ENCODE measurements at regions not wholly inside any gene's neighbourhood (a gene's known extent, or its start where the extent isn't known, plus 50 kb on each side); places are given as distances from the start of the nearest gene placed in this dataset.

DNA sequence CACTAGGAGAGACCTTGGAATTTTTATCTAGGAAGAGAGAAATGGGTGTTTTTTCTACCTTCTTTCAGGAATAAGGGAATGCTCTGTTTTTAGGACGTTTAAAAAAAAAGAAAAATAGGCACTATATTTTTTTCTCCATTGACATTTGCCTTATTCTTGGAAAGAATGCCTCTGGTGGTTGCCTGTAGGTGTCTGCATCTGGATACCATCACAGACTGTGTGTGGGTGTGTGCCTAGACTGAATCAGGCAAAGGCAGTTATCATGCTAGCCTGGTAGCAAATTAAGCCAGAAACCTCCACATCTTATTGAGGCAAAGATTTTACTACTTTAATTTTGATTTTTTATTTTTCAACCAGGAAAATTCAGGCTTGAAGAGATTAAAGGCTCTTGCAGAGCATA, 513.6 kb upstream of the KCNMB2 start:
- no peak overlapping the region for H3K4me3 ChIP-seq
- no peak for DNase-seq
- TF ChIP-seq, protein P1, sequence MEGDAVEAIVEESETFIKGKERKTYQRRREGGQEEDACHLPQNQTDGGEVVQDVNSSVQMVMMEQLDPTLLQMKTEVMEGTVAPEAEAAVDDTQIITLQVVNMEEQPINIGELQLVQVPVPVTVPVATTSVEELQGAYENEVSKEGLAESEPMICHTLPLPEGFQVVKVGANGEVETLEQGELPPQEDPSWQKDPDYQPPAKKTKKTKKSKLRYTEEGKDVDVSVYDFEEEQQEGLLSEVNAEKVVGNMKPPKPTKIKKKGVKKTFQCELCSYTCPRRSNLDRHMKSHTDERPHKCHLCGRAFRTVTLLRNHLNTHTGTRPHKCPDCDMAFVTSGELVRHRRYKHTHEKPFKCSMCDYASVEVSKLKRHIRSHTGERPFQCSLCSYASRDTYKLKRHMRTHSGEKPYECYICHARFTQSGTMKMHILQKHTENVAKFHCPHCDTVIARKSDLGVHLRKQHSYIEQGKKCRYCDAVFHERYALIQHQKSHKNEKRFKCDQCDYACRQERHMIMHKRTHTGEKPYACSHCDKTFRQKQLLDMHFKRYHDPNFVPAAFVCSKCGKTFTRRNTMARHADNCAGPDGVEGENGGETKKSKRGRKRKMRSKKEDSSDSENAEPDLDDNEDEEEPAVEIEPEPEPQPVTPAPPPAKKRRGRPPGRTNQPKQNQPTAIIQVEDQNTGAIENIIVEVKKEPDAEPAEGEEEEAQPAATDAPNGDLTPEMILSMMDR (IDR thresholded peaks at IDR 0.05 in 8 of 11, conservative IDR thresholded peaks at IDR 0.05 in 3 of 11): no peak
- no peak for TF ChIP-seq POLR2AphosphoS5 (IDR thresholded peaks at IDR 0.05)
- no peak for TF ChIP-seq POLR2A (IDR thresholded peaks at IDR 0.05)
- H3K27ac ChIP-seq: no peak overlapping the region
- intact Hi-C loops (cut with DNase I; ENCODE audit: low total_unique reads): no loop called here
- no peaks in the 10 kb centered on the region for H3K27me3 ChIP-seq (replicated peaks in 1 of 7)
- H3K36me3 ChIP-seq: no peaks in the 10 kb centered on the region
- H3K4me1 ChIP-seq: no peaks in the 10 kb centered on the region
- WGBS, 5 donors: 59 to 91% (median 84%) methylated on average over 1 of the region's 1 CpG
- no peaks in the 10 kb centered on the region for H3K9me3 ChIP-seq

DNA sequence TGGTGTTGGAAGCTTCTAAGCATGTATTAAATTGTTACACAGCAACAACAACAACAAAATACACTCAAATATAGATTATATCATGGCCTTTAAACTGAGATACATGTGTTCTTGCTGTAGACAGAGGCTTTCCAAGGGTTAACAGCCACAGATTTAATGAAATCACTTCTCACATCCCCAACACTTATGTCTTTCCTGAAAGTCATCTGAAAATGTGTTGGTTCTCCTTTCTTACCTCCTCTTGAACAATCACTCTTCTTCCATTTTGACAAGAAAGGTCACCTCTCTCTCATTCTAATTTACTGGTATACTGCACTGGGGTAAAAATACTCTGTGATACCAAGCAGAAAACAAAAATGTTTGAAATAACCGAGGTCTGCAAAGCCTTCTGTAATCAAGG, 507.3 kb upstream of the KCNMB2 start:
- WGBS, 5 donors: 67 to 89% (median 83%) methylated on average over 1 of the region's 1 CpG
- H3K4me3 ChIP-seq: no peak overlapping the region
- H3K4me1 ChIP-seq: no peaks in the 10 kb centered on the region
- DNase-seq: no peak
- no peaks in the 10 kb centered on the region for H3K9me3 ChIP-seq
- no peaks in the 10 kb centered on the region for H3K27me3 ChIP-seq (replicated peaks in 1 of 7)
- no peak overlapping the region for H3K27ac ChIP-seq
- H3K36me3 ChIP-seq: no peaks in the 10 kb centered on the region
- intact Hi-C loops (cut with DNase I; ENCODE audit: low total_unique reads): no loop called here
- TF ChIP-seq, protein P1 (IDR thresholded peaks at IDR 0.05 in 8 of 11, conservative IDR thresholded peaks at IDR 0.05 in 3 of 11): no peak
- TF ChIP-seq POLR2AphosphoS5 (IDR thresholded peaks at IDR 0.05): no peak
- no peak for TF ChIP-seq POLR2A (IDR thresholded peaks at IDR 0.05)

DNA sequence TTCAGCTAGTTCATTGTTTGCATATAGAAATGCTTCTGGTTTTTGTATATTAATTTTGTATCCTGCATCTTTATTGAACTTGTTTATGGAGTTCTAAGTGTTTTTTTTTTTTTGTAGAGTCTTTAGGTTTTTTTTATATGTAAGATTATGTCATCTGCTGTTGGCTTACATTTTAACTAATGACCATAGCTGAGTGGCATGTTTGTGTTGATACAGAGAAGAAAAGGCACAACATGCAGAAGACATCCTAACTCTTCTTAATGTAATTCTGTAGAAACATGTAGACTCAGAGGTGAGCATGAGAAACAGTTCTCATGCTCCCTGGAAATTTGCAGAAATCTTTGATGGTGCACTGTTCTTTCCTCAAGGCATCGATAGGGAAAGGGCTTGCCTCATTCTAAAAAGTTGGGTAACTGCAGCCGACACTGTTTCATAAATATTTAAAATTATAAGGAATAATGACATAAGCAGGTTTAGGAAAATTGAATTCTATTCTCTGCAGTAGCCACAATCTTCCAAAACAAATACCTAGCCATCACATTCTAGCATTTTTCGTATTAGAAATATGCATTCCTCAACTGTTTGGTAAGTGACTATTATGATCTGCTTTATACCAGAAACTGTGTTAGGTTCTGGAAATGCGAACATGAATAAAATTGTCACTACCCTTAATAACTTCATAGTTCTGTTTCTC, 499.6 kb upstream of the KCNMB2 start:
- Histone ChIP-seq H3K9me3 (peaks cover 0 to 5% (median 0%) of the 10 kb centered on the region in 8 donors), H3K36me3 (no peaks in the 10 kb centered on the region), H3K4me3 (no peak overlapping the region), H3K27ac (no peak overlapping the region), H3K4me1 (no peaks in the 10 kb centered on the region), H3K27me3 (replicated peaks in 1 of 7) (no peaks in the 10 kb centered on the region)
- 86 to 97% (median 91%) methylated on average over 4 of the region's 4 CpGs for WGBS, 5 donors
- intact Hi-C loops (cut with DNase I; ENCODE audit: low total_unique reads): no loop called here
- DNase-seq: no peak
- TF ChIP-seq POLR2AphosphoS5 (IDR thresholded peaks at IDR 0.05) (no peak), POLR2A (IDR thresholded peaks at IDR 0.05) (no peak)
- TF ChIP-seq, protein P1 (IDR thresholded peaks at IDR 0.05 in 8 of 11, conservative IDR thresholded peaks at IDR 0.05 in 3 of 11): no peak

GRCh38 chr3:178041931-178042330, 494.3 kb upstream of the KCNMB2 start:
- no peak overlapping the region for H3K27ac ChIP-seq
- no peak overlapping the region for H3K4me3 ChIP-seq
- intact Hi-C loops (cut with DNase I; ENCODE audit: low total_unique reads): no loop called here
- DNase-seq: no peak
- TF ChIP-seq POLR2A (IDR thresholded peaks at IDR 0.05) (no peak), POLR2AphosphoS5 (IDR thresholded peaks at IDR 0.05) (no peak)
- TF ChIP-seq, protein P1 (IDR thresholded peaks at IDR 0.05 in 8 of 11, conservative IDR thresholded peaks at IDR 0.05 in 3 of 11): no peak
- no peaks in the 10 kb centered on the region for H3K36me3 ChIP-seq
- no peaks in the 10 kb centered on the region for H3K9me3 ChIP-seq
- no peaks in the 10 kb centered on the region for H3K27me3 ChIP-seq (replicated peaks in 1 of 7)
- H3K4me1 ChIP-seq: no peaks in the 10 kb centered on the region

Data from spleen (tissue), 11 donors.